Neural progenitor cell (in vitro differentiated cells): ENCODE measurements at regions not wholly inside any gene's neighbourhood (a gene's known extent, or its start where the extent isn't known, plus 50 kb on each side); places are given as distances from the start of the nearest gene placed in this dataset.

Source experiments
- DNase-seq: peaks from one replicate; pipeline ENCODE4 v3.0.0-alpha.2; 2016; ENCODE audit warnings: low spot score
- H2AFZ ChIP-seq: fragments of 200-600 bp; sonication (generic); replicated peaks from 2 replicates; pipeline ENCODE4 v1.6.1; 2016; ENCODE audit warnings: antibody characterized with exemption
- H3F3A ChIP-seq: fragments of 200-600 bp; sonication (generic); 2 replicates; pipeline ENCODE4 v1.6.1; 2016; ENCODE audit warnings: antibody characterized with exemption, low read depth
- H3K27ac ChIP-seq: fragments of 200-600 bp; sonication (generic); 2 replicates; pipeline ENCODE4 v1.5.1; 2016; ENCODE audit warnings: mild to moderate bottlenecking
- H3K27me3 ChIP-seq: fragments of 200-600 bp; sonication (generic); 2 replicates; pipeline ENCODE4 v1.6.1; 2016; ENCODE audit warnings: mild to moderate bottlenecking, moderate library complexity
- H3K36me3 ChIP-seq: fragments of 200-600 bp; sonication (generic); 2 replicates; pipeline ENCODE4 v1.5.1; 2016
- H3K4me1 ChIP-seq: fragments of 200-600 bp; sonication (generic); 2 replicates; pipeline ENCODE4 v1.6.1; 2016; ENCODE audit warnings: mixed run types
- H3K4me2 ChIP-seq: fragments of 200-600 bp; sonication (generic); 2 replicates; pipeline ENCODE4 v1.6.1; 2016
- H3K4me3 ChIP-seq: fragments of 200-600 bp; sonication (generic); 2 replicates; pipeline ENCODE4 v1.5.1; 2016
- H3K79me2 ChIP-seq: fragments of 200-600 bp; sonication (generic); 2 replicates; pipeline ENCODE4 v1.6.1; 2016; ENCODE audit warnings: low read depth
- H3K9ac ChIP-seq: fragments of 200-600 bp; sonication (generic); 2 replicates; pipeline ENCODE4 v1.6.1; 2016
- H3K9me3 ChIP-seq: fragments of 200-600 bp; sonication (generic); 2 replicates; pipeline ENCODE4 v1.5.1; 2016; ENCODE audit warnings: low read depth
- H4K20me1 ChIP-seq: fragments of 200-600 bp; sonication (generic); 2 replicates; pipeline ENCODE4 v1.6.1; 2016; ENCODE audit warnings: low read depth
- H3K27ac Mint-ChIP-seq: 3 replicates; pipeline ENCODE4 v1.8.0; 2021; ENCODE audit warnings: mixed read lengths
- H3K27me3 Mint-ChIP-seq: 2 replicates; pipeline ENCODE4 v1.8.0; 2022; ENCODE audit warnings: low read depth, mild to moderate bottlenecking, inconsistent platforms, moderate library complexity, mixed read lengths; ENCODE audit not compliant: insufficient read depth
- H3K36me3 Mint-ChIP-seq: 3 replicates; pipeline ENCODE4 v1.8.0; 2021; ENCODE audit warnings: mixed read lengths
- H3K4me1 Mint-ChIP-seq: 3 replicates; pipeline ENCODE4 v1.8.0; 2021; ENCODE audit warnings: mixed read lengths
- H3K4me3 Mint-ChIP-seq: 3 replicates; pipeline ENCODE4 v1.8.0; 2021; ENCODE audit warnings: mild to moderate bottlenecking, moderate library complexity, mixed read lengths
- H3K9me3 Mint-ChIP-seq: 3 replicates; pipeline ENCODE4 v1.8.0; 2020; ENCODE audit warnings: mixed read lengths
- CTCF ChIP-seq: fragments of 200-600 bp; sonication (generic); IDR thresholded peaks from 2 replicates; pipeline ENCODE4 v1.5.1; 2017; ENCODE audit warnings: antibody characterized with exemption, mild to moderate bottlenecking
- EZH2 ChIP-seq: fragments of 200-600 bp; sonication (generic); IDR thresholded peaks from 2 replicates; pipeline ENCODE4 v1.6.1; 2017; ENCODE audit warnings: antibody characterized with exemption, mild to moderate bottlenecking, moderate library complexity
- EZH2phosphoT487 ChIP-seq: fragments of 200-600 bp; sonication (generic); IDR thresholded peaks from 2 replicates; pipeline ENCODE4 v1.6.1; 2017; ENCODE audit warnings: antibody characterized with exemption

DNA sequence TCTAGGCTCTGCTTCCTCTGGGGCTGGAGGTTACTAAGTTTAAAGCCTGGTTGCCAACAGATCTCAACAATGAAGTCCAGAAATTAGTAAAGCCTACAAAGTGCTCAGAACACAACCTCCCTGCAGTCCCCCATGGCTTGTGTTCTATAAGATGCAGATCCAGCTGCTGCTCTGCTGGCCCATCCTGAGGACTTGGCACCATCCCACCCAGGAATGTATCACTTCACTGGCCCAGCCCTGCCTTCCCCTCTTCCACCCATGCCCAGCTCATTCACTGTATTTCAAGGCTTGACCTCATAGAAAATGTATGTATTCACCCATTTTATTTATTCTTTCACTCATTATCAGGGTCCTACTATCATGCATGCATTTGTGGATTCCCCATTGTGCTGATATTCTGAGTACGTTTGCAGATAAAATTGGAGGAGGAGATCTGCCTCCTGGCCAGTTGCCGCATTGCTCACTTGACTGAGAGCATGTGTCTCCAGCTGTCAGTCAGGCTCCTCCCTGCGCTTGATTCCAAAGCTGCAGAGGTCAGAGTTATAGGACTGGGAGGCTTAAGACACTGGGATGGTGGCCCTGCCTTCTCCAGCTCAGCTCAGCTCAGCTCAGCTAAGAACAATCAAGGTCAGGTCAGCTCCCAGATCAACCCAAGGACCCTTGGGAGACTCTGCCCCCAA, 104.8 kb downstream of the MAFB start:
- Mint-ChIP-seq H3K36me3 (no peaks in the 10 kb centered on the region), H3K4me3 (no peak overlapping the region), H3K4me1 (no peaks in the 10 kb centered on the region), H3K27me3 (peaks cover 5% of the 10 kb centered on the region), H3K9me3 (peaks cover 4% of the 10 kb centered on the region), H3K27ac (no peak overlapping the region)
- TF ChIP-seq EZH2phosphoT487 (no peak), CTCF (no peak), EZH2 (no peak)
- no peak for DNase-seq
- no peaks in the 10 kb centered on the region for H3K36me3 ChIP-seq
- H3F3A ChIP-seq, result no peaks in the 10 kb centered on the region
- H2AFZ ChIP-seq, result no peak overlapping the region
- H3K27ac ChIP-seq, result no peak overlapping the region
- peaks cover under 1% of the 10 kb centered on the region for H3K27me3 ChIP-seq
- H3K4me2 ChIP-seq, result no peak overlapping the region
- H3K4me3 ChIP-seq, result no peak overlapping the region
- no peaks in the 10 kb centered on the region for H4K20me1 ChIP-seq
- no peaks in the 10 kb centered on the region for H3K79me2 ChIP-seq
- no peaks in the 10 kb centered on the region for H3K9me3 ChIP-seq
- H3K9ac ChIP-seq, result no peak overlapping the region
- H3K4me1 ChIP-seq, result no peaks in the 10 kb centered on the region

GRCh38 chr20:40583636-40584035, 105.4 kb downstream of the MAFB start:
- no peaks in the 10 kb centered on the region for H3K27me3 ChIP-seq
- H3K36me3 ChIP-seq, result no peaks in the 10 kb centered on the region
- H4K20me1 ChIP-seq, result no peaks in the 10 kb centered on the region
- no peaks in the 10 kb centered on the region for H3F3A ChIP-seq
- no peak overlapping the region for H3K4me3 ChIP-seq
- H2AFZ ChIP-seq, result no peak overlapping the region
- TF ChIP-seq EZH2 (no peak), EZH2phosphoT487 (no peak), CTCF (no peak)
- H3K4me2 ChIP-seq, result no peak overlapping the region
- no peaks in the 10 kb centered on the region for H3K4me1 Mint-ChIP-seq
- no peaks in the 10 kb centered on the region for H3K9me3 ChIP-seq
- H3K36me3 Mint-ChIP-seq, result no peaks in the 10 kb centered on the region
- H3K27ac ChIP-seq, result no peak overlapping the region
- no peak for DNase-seq
- H3K9me3 Mint-ChIP-seq, result peaks cover 1% of the 10 kb centered on the region
- H3K4me3 Mint-ChIP-seq, result no peak overlapping the region
- H3K9ac ChIP-seq, result no peak overlapping the region
- H3K4me1 ChIP-seq, result no peaks in the 10 kb centered on the region
- no peaks in the 10 kb centered on the region for H3K79me2 ChIP-seq
- H3K27ac Mint-ChIP-seq, result no peak overlapping the region
- peaks cover 2% of the 10 kb centered on the region for H3K27me3 Mint-ChIP-seq

DNA sequence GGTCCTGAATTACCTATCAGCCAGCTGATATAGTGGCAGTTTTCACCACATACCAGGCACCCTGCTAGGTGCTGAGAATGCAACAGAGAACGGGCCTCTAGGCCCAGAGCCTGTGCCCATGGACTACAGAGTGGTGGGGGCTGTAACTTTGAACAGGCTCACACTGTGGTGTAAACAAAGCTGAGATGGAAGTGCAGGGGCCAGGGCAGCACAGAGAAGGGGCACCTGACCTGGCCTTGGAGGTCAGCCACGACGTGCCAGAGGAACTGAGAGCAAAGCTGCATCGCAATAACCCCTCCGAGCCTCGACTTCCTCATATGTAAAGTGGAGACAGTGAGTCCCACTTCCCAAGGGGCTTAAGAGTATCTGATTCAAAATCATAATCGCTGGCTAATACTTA, 105.8 kb downstream of the MAFB start:
- Histone ChIP-seq H3K4me2 (no peak overlapping the region), H4K20me1 (no peaks in the 10 kb centered on the region), H3K9ac (no peak overlapping the region), H3K9me3 (no peaks in the 10 kb centered on the region), H3K27me3 (no peaks in the 10 kb centered on the region), H3K36me3 (no peaks in the 10 kb centered on the region), H3F3A (no peaks in the 10 kb centered on the region), H2AFZ (no peak overlapping the region), H3K27ac (no peak overlapping the region), H3K4me3 (no peak overlapping the region), H3K4me1 (no peaks in the 10 kb centered on the region), H3K79me2 (no peaks in the 10 kb centered on the region)
- Mint-ChIP-seq H3K4me3 (no peak overlapping the region), H3K27me3 (peaks cover 2% of the 10 kb centered on the region), H3K36me3 (no peaks in the 10 kb centered on the region), H3K9me3 (no peaks in the 10 kb centered on the region), H3K4me1 (no peaks in the 10 kb centered on the region), H3K27ac (no peak overlapping the region)
- no peak for DNase-seq
- no peak for TF ChIP-seq EZH2
- TF ChIP-seq EZH2phosphoT487, result no peak
- TF ChIP-seq CTCF, result no peak
